Keratinocyte (primary cell): ENCODE measurements at regions not wholly inside any gene's neighbourhood (a gene's known extent, or its start where the extent isn't known, plus 50 kb on each side); places are given as distances from the start of the nearest gene placed in this dataset.

ENCODE experiments used
- DNase-seq: peaks from one replicate; pipeline ENCODE4 v3.0.0-alpha.2; 2011; ENCODE audit warnings: low read depth, missing footprints, low spot score
- FAIRE-seq: peaks from 2 replicates; lab custom pipeline; 2011; peaks lifted over from hg19 to GRCh38; lab: Jason Lieb, UNC
- H2AFZ ChIP-seq: 2 replicates; pipeline ENCODE4 v1.6.0; 2012; ENCODE audit warnings: low read length, control low read depth, inconsistent platforms; ENCODE audit not compliant: control insufficient read depth
- H3K27ac ChIP-seq: 2 replicates; pipeline ENCODE4 v1.5.1; 2011; ENCODE audit warnings: low read length; ENCODE audit not compliant: control insufficient read depth, insufficient read depth
- H3K27me3 ChIP-seq: 3 replicates; pipeline ENCODE4 v1.6.0; 2011; ENCODE audit warnings: low read length; ENCODE audit not compliant: control insufficient read depth, insufficient read depth; ENCODE audit errors: extremely low read depth
- H3K36me3 ChIP-seq, 2 experiments: 2 replicates in 1 of 2; 3 replicates in 1 of 2; pipeline ENCODE4 v1.5.1; 2011; ENCODE audit warnings: low read length in 2 of 2, mild to moderate bottlenecking in 1 of 2; ENCODE audit not compliant: control insufficient read depth in 2 of 2, insufficient read depth in 2 of 2; ENCODE audit errors: extremely low read depth in 1 of 2
- H3K4me1 ChIP-seq: 3 replicates; pipeline ENCODE4 v1.5.1; 2011; ENCODE audit warnings: low read length; ENCODE audit not compliant: control insufficient read depth, insufficient read depth; ENCODE audit errors: extremely low read depth
- H3K4me2 ChIP-seq: 3 replicates; pipeline ENCODE4 v1.6.0; 2011; ENCODE audit warnings: low read depth, low read length; ENCODE audit not compliant: control insufficient read depth, insufficient read depth; ENCODE audit errors: extremely low read depth
- H3K4me3 ChIP-seq, 3 experiments: fragments of 200-600 bp in 1 of 3; sonication (generic) in 1 of 3; 2 replicates in 2 of 3; 3 replicates in 1 of 3; pipeline ENCODE4 v1.5.1; 2011 to 2016; ENCODE audit warnings: low read length in 3 of 3, mild to moderate bottlenecking in 3 of 3, control low read depth in 2 of 3, inconsistent platforms in 1 of 3, low read depth in 1 of 3, mixed read lengths in 1 of 3, mixed run types in 1 of 3, moderate library complexity in 1 of 3; ENCODE audit not compliant: control insufficient read depth in 2 of 3, insufficient read depth in 2 of 3; ENCODE audit errors: extremely low read depth in 1 of 3
- H3K79me2 ChIP-seq: 2 replicates; pipeline ENCODE4 v1.6.0; 2012; ENCODE audit warnings: low read length; ENCODE audit not compliant: control insufficient read depth, insufficient read depth
- H3K9ac ChIP-seq: 3 replicates; pipeline ENCODE4 v1.6.0; 2011; ENCODE audit warnings: low read length; ENCODE audit not compliant: control insufficient read depth, insufficient read depth; ENCODE audit errors: extremely low read depth
- H3K9me1 ChIP-seq: 3 replicates; pipeline ENCODE4 v1.6.0; 2011; ENCODE audit warnings: low read length; ENCODE audit not compliant: control insufficient read depth, insufficient read depth; ENCODE audit errors: extremely low read depth
- H3K9me3 ChIP-seq: 2 replicates; pipeline ENCODE4 v1.5.1; 2012; ENCODE audit warnings: low read depth, low read length; ENCODE audit not compliant: control insufficient read depth
- H4K20me1 ChIP-seq: 3 replicates; pipeline ENCODE4 v1.6.0; 2011; ENCODE audit warnings: low read length; ENCODE audit not compliant: control insufficient read depth, insufficient read depth; ENCODE audit errors: extremely low read depth
- EZH2 ChIP-seq: IDR thresholded peaks from one replicate; pipeline ENCODE4 v1.6.1; 2012; ENCODE audit warnings: inconsistent platforms, mild to moderate bottlenecking, low read length, moderate library complexity
- dilution Hi-C: fragments of 300-500 bp; cut with MboI; formaldehyde crosslinking; loops from one replicate; pipeline ENCODE4 v1.7.0; 2020; ENCODE audit warnings: low sequenced_read_pairs; ENCODE audit not compliant: extremely low pct_ligation_motif_present
- TF ChIP-seq, protein P1 (sequence below), 3 experiments: IDR thresholded peaks in 1 of 3; conservative IDR thresholded peaks in 1 of 3; optimal IDR thresholded peaks in 1 of 3; 2 replicates in 2 of 3; 3 replicates in 1 of 3; pipeline versions ENCODE3 to v1.5.1; 2011; ENCODE audit warnings: low read length in 3 of 3, mild to moderate bottlenecking in 3 of 3, moderate library complexity in 2 of 3, control low read depth in 1 of 3, inconsistent platforms in 1 of 3; ENCODE audit not compliant: insufficient read depth in 2 of 3; ENCODE audit errors: extremely low read depth in 1 of 3

- Histone ChIP-seq H4K20me1 (no peaks in the 10 kb centered on the region), H3K4me2 (no peak overlapping the region), H3K27me3 (no peaks in the 10 kb centered on the region), H2AFZ (no peak overlapping the region), H3K9ac (no peak overlapping the region), H3K9me3 (no peaks in the 10 kb centered on the region), H3K79me2 (no peaks in the 10 kb centered on the region), H3K4me3 (no peak overlapping the region), H3K27ac (no peak overlapping the region), H3K36me3 (no peaks in the 10 kb centered on the region), H3K9me1 (no peaks in the 10 kb centered on the region), H3K4me1 (no peaks in the 10 kb centered on the region)
- FAIRE-seq (no peak), DNase-seq (no peak)
- dilution Hi-C loops, result no loop called here
- TF ChIP-seq EZH2, result no peak
- TF ChIP-seq, protein P1, sequence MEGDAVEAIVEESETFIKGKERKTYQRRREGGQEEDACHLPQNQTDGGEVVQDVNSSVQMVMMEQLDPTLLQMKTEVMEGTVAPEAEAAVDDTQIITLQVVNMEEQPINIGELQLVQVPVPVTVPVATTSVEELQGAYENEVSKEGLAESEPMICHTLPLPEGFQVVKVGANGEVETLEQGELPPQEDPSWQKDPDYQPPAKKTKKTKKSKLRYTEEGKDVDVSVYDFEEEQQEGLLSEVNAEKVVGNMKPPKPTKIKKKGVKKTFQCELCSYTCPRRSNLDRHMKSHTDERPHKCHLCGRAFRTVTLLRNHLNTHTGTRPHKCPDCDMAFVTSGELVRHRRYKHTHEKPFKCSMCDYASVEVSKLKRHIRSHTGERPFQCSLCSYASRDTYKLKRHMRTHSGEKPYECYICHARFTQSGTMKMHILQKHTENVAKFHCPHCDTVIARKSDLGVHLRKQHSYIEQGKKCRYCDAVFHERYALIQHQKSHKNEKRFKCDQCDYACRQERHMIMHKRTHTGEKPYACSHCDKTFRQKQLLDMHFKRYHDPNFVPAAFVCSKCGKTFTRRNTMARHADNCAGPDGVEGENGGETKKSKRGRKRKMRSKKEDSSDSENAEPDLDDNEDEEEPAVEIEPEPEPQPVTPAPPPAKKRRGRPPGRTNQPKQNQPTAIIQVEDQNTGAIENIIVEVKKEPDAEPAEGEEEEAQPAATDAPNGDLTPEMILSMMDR (optimal IDR thresholded peaks at IDR 0.05 in 1 of 3, IDR thresholded peaks at IDR 0.05 in 1 of 3, conservative IDR thresholded peaks at IDR 0.05 in 1 of 3; ENCODE audit: extremely low read depth in 1 of 3, insufficient read depth in 2 of 3, low read length in 3 of 3), result no peak
Measured at GRCh38 chr16:60151987-60152386, 1417.9 kb upstream of the GOT2 start.

- H3K4me1 ChIP-seq, result no peaks in the 10 kb centered on the region
- no peaks in the 10 kb centered on the region for H3K27me3 ChIP-seq
- H4K20me1 ChIP-seq, result no peaks in the 10 kb centered on the region
- H3K36me3 ChIP-seq, result no peaks in the 10 kb centered on the region
- no peaks in the 10 kb centered on the region for H3K79me2 ChIP-seq
- DNase-seq, result no peak
- no peak for FAIRE-seq
- no peak for TF ChIP-seq EZH2
- TF ChIP-seq, protein P1 (optimal IDR thresholded peaks at IDR 0.05 in 1 of 3, IDR thresholded peaks at IDR 0.05 in 1 of 3, conservative IDR thresholded peaks at IDR 0.05 in 1 of 3; ENCODE audit: extremely low read depth in 1 of 3, insufficient read depth in 2 of 3, low read length in 3 of 3), result no peak
- H3K4me2 ChIP-seq, result no peak overlapping the region
- no peak overlapping the region for H3K27ac ChIP-seq
- H3K9me1 ChIP-seq, result no peaks in the 10 kb centered on the region
- dilution Hi-C loops, result no loop called here
- H3K9me3 ChIP-seq, result no peaks in the 10 kb centered on the region
- no peak overlapping the region for H3K9ac ChIP-seq
- H3K4me3 ChIP-seq, result no peak overlapping the region
- no peak overlapping the region for H2AFZ ChIP-seq
Measured at GRCh38 chr16:60150907-60151306, 1416.8 kb upstream of the GOT2 start.
